GM12878 (cell line): ENCODE measurements at regions not wholly inside any gene's neighbourhood (a gene's known extent, or its start where the extent isn't known, plus 50 kb on each side); places are given as distances from the start of the nearest gene placed in this dataset.

Source experiments
- ATAC-seq: fragments of 200-7000 bp; cut with Tn5 transposase; 3 replicates; pipeline ENCODE4 v1.9.1; 2020; ENCODE audit warnings: mild to moderate bottlenecking, moderate library complexity
- BruUV-seq: library from RNA; stranded (reverse); fragments of 400-500 nt; replicated peaks from 2 replicates; lab custom pipeline; 2021; lab: Mats Ljungman, UMichigan
- CTCF ChIA-PET: fragments of 300-600 bp; sonication (Branson Sonifier 250); formaldehyde crosslinking; extraction: SDS; loops from one replicate; lab custom pipeline; 2021; ENCODE audit warnings: inconsistent platforms; lab: Yijun Ruan, JAX
- POLR2A ChIA-PET: fragments of 350-600 bp; formaldehyde crosslinking; extraction: SDS; loops from one replicate; lab custom pipeline; 2021; ENCODE audit warnings: inconsistent platforms; lab: Charles Lee
- RAD21 ChIA-PET: fragments of 300-600 bp; sonication (Branson Sonifier 250); formaldehyde crosslinking; loops from one replicate; lab custom pipeline; 2023; ENCODE audit warnings: antibody characterized with exemption; ENCODE audit not compliant: unreplicated experiment; lab: Charles Lee
- SMC1A ChIA-PET: fragments of 300-600 bp; sonication (Branson Sonifier 250); formaldehyde crosslinking; loops from one replicate; lab custom pipeline; 2023; ENCODE audit not compliant: unreplicated experiment, uncharacterized antibody; lab: Charles Lee
- DNase-seq: peaks from one replicate; pipeline ENCODE4 v3.0.0-alpha.2; 2011; ENCODE audit warnings: low read depth, low spot score
- FAIRE-seq: peaks from 3 replicates; lab custom pipeline; 2011; peaks lifted over from hg19 to GRCh38; lab: Jason Lieb, UNC
- H2AFZ ChIP-seq: 2 replicates; pipeline ENCODE4 v1.6.0; 2011; ENCODE audit warnings: low read depth, low read length, control low read depth; ENCODE audit not compliant: control insufficient read depth
- H3K27ac ChIP-seq: 2 replicates; pipeline ENCODE4 v1.5.1; 2011; ENCODE audit warnings: control low read depth; ENCODE audit not compliant: control insufficient read depth, insufficient read depth
- H3K27me3 ChIP-seq, 2 experiments: replicated peaks in 1 of 2; 2 replicates each; pipeline versions ENCODE4 v1.6.0 to v1.6.1; 2011; ENCODE audit warnings: low read length in 1 of 2; ENCODE audit not compliant: control insufficient read depth in 2 of 2, insufficient read depth in 2 of 2
- H3K36me3 ChIP-seq, 2 experiments: 2 replicates each; pipeline ENCODE4 v1.5.1; 2011; ENCODE audit warnings: low read length in 1 of 2; ENCODE audit not compliant: control insufficient read depth in 2 of 2, insufficient read depth in 2 of 2
- H3K4me1 ChIP-seq: 2 replicates; pipeline ENCODE4 v1.6.1; 2011; ENCODE audit warnings: mild to moderate bottlenecking, low read length, moderate library complexity, mixed read lengths; ENCODE audit not compliant: control insufficient read depth, insufficient read depth
- H3K4me2 ChIP-seq: 2 replicates; pipeline ENCODE4 v1.6.0; 2011; ENCODE audit warnings: control low read depth; ENCODE audit not compliant: control insufficient read depth, insufficient read depth
- H3K4me3 ChIP-seq: fragments of 200-600 bp; sonication (generic); 2 replicates; pipeline ENCODE4 v1.5.1; 2016
- H3K79me2 ChIP-seq: 2 replicates; pipeline ENCODE4 v1.6.0; 2011; ENCODE audit warnings: low read length; ENCODE audit not compliant: control insufficient read depth, insufficient read depth
- H3K9ac ChIP-seq: 2 replicates; pipeline ENCODE4 v1.8.0; 2011; ENCODE audit warnings: low read length, control low read depth, mixed read lengths; ENCODE audit not compliant: control insufficient read depth, insufficient read depth
- H3K9me3 ChIP-seq: replicated peaks from 3 replicates; pipeline ENCODE4 v1.5.1; 2011; ENCODE audit warnings: mild to moderate bottlenecking, low read length; ENCODE audit not compliant: control insufficient read depth, insufficient read depth
- H4K20me1 ChIP-seq: 2 replicates; pipeline ENCODE4 v1.6.0; 2011; ENCODE audit not compliant: control insufficient read depth, insufficient read depth
- BHLHE40 ChIP-seq, 2 experiments: fragments of 450-650 bp in 1 of 2; IDR thresholded peaks; 2 replicates each; pipeline ENCODE4 v1.6.1; 2011 to 2017; ENCODE audit warnings: low read depth in 2 of 2, borderline replicate concordance in 1 of 2, improper control_type of control experiment in 1 of 2, low read length in 1 of 2, mild to moderate bottlenecking in 1 of 2
- CREM ChIP-seq: IDR thresholded peaks from 2 replicates; pipeline ENCODE4 v1.6.1; 2014; ENCODE audit warnings: antibody characterized with exemption, low read depth
- HDAC6 ChIP-seq: fragments of 200-600 bp; sonication (generic); IDR thresholded peaks from one replicate; pipeline ENCODE4 v1.8.0; 2017; ENCODE audit warnings: antibody characterized with exemption; ENCODE audit not compliant: unreplicated experiment
- IKZF2 ChIP-seq, 2 experiments: fragments of 450-650 bp; IDR thresholded peaks; 2 replicates each; pipeline ENCODE4 v1.6.1; 2017; ENCODE audit warnings: mild to moderate bottlenecking in 2 of 2, moderate library complexity in 2 of 2
- KLF5 ChIP-seq: fragments of 450-650 bp; IDR thresholded peaks from 2 replicates; pipeline ENCODE4 v1.6.1; 2014; ENCODE audit warnings: mild to moderate bottlenecking; ENCODE audit not compliant: partially characterized antibody
- MTA2 ChIP-seq: fragments of 450-650 bp; IDR thresholded peaks from 2 replicates; pipeline ENCODE4 v1.6.1; 2016; ENCODE audit warnings: low read depth, mild to moderate bottlenecking, moderate library complexity
- RAD51 ChIP-seq: fragments of 450-650 bp; IDR thresholded peaks from 2 replicates; pipeline ENCODE4 v1.6.1; 2016; ENCODE audit warnings: moderate library complexity, mild to moderate bottlenecking, inconsistent platforms
- SIN3A ChIP-seq: IDR thresholded peaks from 2 replicates; pipeline ENCODE4 v1.6.1; 2012; ENCODE audit warnings: low read depth, low read length, improper control_type of control experiment
- SKIL ChIP-seq: fragments of 450-650 bp; IDR thresholded peaks from 2 replicates; pipeline ENCODE4 v1.6.1; 2017; ENCODE audit warnings: mild to moderate bottlenecking, low read depth, inconsistent platforms; ENCODE audit not compliant: poor library complexity, severe bottlenecking
- USF2 ChIP-seq: IDR thresholded peaks from 2 replicates; pipeline ENCODE4 v1.6.1; 2011; ENCODE audit warnings: low read depth, low read length, improper control_type of control experiment, borderline replicate concordance
- ZBTB4 ChIP-seq: fragments of 450-650 bp; formaldehyde crosslinking; IDR thresholded peaks from 2 replicates; pipeline ENCODE4 v1.4.0; 2022; ENCODE audit warnings: mild to moderate bottlenecking, moderate library complexity
- ZBTB40 ChIP-seq: fragments of 450-650 bp; IDR thresholded peaks from 2 replicates; pipeline ENCODE4 v1.6.1; 2016; ENCODE audit warnings: mild to moderate bottlenecking, moderate library complexity, borderline replicate concordance
- ZNF217 ChIP-seq: fragments of 450-650 bp; IDR thresholded peaks from 2 replicates; pipeline ENCODE4 v1.6.1; 2017; ENCODE audit warnings: antibody characterized with exemption, mild to moderate bottlenecking
- WGBS: methylation state at CpG from one replicate; pipeline ENCODE4 v1.1.6; 2016; ENCODE audit warnings: low lambda C conversion rate; ENCODE audit not compliant: insufficient replicate concordance, insufficient coverage; ENCODE audit errors: missing lambda C conversion rate; 5-methylcytosine and 5-hydroxymethylcytosine counted together
- in situ Hi-C: fragments of 300-500 bp; cut with MboI; formaldehyde crosslinking; loops from 9 replicates; pipeline ENCODE4 v1.14.3; 2018; ENCODE audit warnings: mixed read lengths
- intact Hi-C: fragments of 100-400 bp; cut with micrococcal nuclease; formaldehyde crosslinking; loops from one replicate; pipeline ENCODE4 v1.14.2; 2022; ENCODE audit not compliant: unreplicated experiment

GRCh38 chr15:62297522-62297921, 132.4 kb upstream of the C2CD4B start:
- no peak overlapping the region for H3K4me3 ChIP-seq
- POLR2A ChIA-PET, result no interaction called here
- CTCF ChIA-PET, result interaction anchor here (0.6 to 2.0 kb wide), 3 partner anchors 9 to 20 kb away, joined by 3 to 6 read pairs (median 3); no protein-coding TSS in a partner anchor
- no peak overlapping the region for H2AFZ ChIP-seq
- WGBS, result 96% methylated on average over 1 of the region's 1 CpG
- H3K79me2 ChIP-seq, result no peaks in the 10 kb centered on the region
- in situ Hi-C loops, result no loop called here
- intact Hi-C loops, result no loop called here
- SMC1A ChIA-PET, result interaction anchor here (0.9 kb wide), 1 partner anchor 10 kb away, joined by 3 read pairs; no protein-coding TSS in a partner anchor
- no peak; the same call in 2 of the 3 replicates for ATAC-seq
- peaks cover 5% of the 10 kb centered on the region for H3K4me1 ChIP-seq
- H3K27ac ChIP-seq, result no peak overlapping the region
- H4K20me1 ChIP-seq, result no peaks in the 10 kb centered on the region
- no peak for FAIRE-seq
- H3K36me3 ChIP-seq, result no peaks in the 10 kb centered on the region
- RAD21 ChIA-PET, result interaction anchor here (0.6 to 1.8 kb wide), 3 partner anchors 10 to 224 kb away, joined by 3 to 5 read pairs (median 3); no protein-coding TSS in a partner anchor
- H3K27me3 ChIP-seq, result no peaks in the 10 kb centered on the region; a peak in 1 of 4 replicates
- H3K4me2 ChIP-seq, result no peak overlapping the region
- H3K9ac ChIP-seq, result no peak overlapping the region
- no peaks in the 10 kb centered on the region; the same call in 2 of the 3 replicates for H3K9me3 ChIP-seq
- BruUV-seq, result no TSS peak
- no peak for DNase-seq
- TF ChIP-seq ZBTB4 (CRISPR knock-in tag), result no peak
- no peak for TF ChIP-seq CREM
- TF ChIP-seq ZNF217, result no peak
- TF ChIP-seq HDAC6, result no peak
- TF ChIP-seq RAD51, result no peak
- TF ChIP-seq SIN3A, result no peak
- TF ChIP-seq KLF5, result no peak
- no peak for TF ChIP-seq BHLHE40 (IDR thresholded peaks at IDR 0.05; ENCODE audit: borderline replicate concordance in 1 of 2, low read depth in 2 of 2, low read length in 1 of 2)
- no peak for TF ChIP-seq MTA2
- TF ChIP-seq ZBTB40, result no peak
- TF ChIP-seq SKIL, result no peak
- TF ChIP-seq USF2, result no peak
- TF ChIP-seq IKZF2 (IDR thresholded peaks at IDR 0.05), result no peak
